ENCODE measurements at regions not wholly inside any gene's neighbourhood (a gene's known extent, or its start where the extent isn't known, plus 50 kb on each side); places are given as distances from the start of the nearest gene placed in this dataset.

DNA sequence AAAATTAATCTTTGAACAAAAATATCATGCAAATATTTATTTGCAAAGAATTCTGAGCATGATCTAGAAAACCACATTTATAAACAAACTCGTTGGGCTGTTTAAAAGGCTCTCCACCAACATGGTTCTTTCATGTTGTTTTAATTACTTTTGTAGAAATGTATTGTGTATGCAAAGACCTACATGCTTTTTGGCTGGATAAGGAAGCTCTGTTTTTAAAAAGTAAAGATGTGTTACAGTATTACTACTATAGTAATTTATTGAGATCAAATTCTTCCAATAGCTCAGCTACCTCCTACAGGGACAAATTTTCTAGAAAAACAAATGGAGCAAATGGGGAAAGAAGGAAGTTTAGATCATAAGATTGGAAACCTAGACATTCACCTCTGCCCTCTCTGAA is 177.5 kb upstream of the TTC29 start:
- Histone ChIP-seq H3K23me2 (ENCODE audit: low read depth, low read length) (no peaks in the 10 kb centered on the region), H3K79me1 (ENCODE audit: low read depth, low read length) (no peaks in the 10 kb centered on the region), H3K9me3 (ENCODE audit: insufficient read depth in 2 of 2, low read depth in 1 of 2, low read length in 1 of 2) (no peaks in the 10 kb centered on the region), H3K4ac (replicated peaks; ENCODE audit: insufficient read length, low read depth, low read length) (no peak overlapping the region), H3K14ac (ENCODE audit: insufficient read length) (no peak overlapping the region), H2AFZ (ENCODE audit: low read length) (no peak overlapping the region), H4K5ac (ENCODE audit: insufficient read length, low read depth, low read length) (no peak overlapping the region), H2BK20ac (ENCODE audit: low read length) (no peak overlapping the region), H3K23ac (ENCODE audit: insufficient read length) (no peak overlapping the region), H3K9ac (replicated peaks in 1 of 4; ENCODE audit: extremely low read depth in 1 of 4, low read depth in 3 of 4, low read length in 3 of 4) (no peak overlapping the region), H4K91ac (replicated peaks; ENCODE audit: insufficient read length, low read length) (no peak overlapping the region), H2BK5ac (ENCODE audit: low read depth, low read length) (no peak overlapping the region), H3K56ac (replicated peaks; ENCODE audit: insufficient read length, low read depth, low read length) (no peak overlapping the region), H4K20me1 (replicated peaks in 1 of 2; ENCODE audit: control insufficient read depth in 1 of 2, insufficient read depth in 2 of 2, low read length in 2 of 2) (no peaks in the 10 kb centered on the region), H2BK12ac (ENCODE audit: low read depth, low read length) (no peak overlapping the region), H3K18ac (ENCODE audit: extremely low read depth, low read length) (no peak overlapping the region), H2AK5ac (ENCODE audit: low read depth, low read length) (no peak overlapping the region), H3K4me2 (ENCODE audit: insufficient read depth in 1 of 2, low read depth in 2 of 2, low read length in 2 of 2) (no peak overlapping the region), H3K27ac (ENCODE audit: low read depth, low read length) (no peak overlapping the region), H2BK15ac (ENCODE audit: low read length) (no peak overlapping the region), H3K79me2 (ENCODE audit: control insufficient read depth in 1 of 2, insufficient read depth in 2 of 2, low read length in 2 of 2) (no peaks in the 10 kb centered on the region), H3K27me3 (replicated peaks in 1 of 4; ENCODE audit: control insufficient read depth in 3 of 4, extremely low read depth in 1 of 4, insufficient read depth in 3 of 4, low read length in 3 of 4) (no peaks in the 10 kb centered on the region), H3K4me1 (replicated peaks in 1 of 4; ENCODE audit: control insufficient read depth in 3 of 4, insufficient read depth in 4 of 4, low read length in 3 of 4) (no peaks in the 10 kb centered on the region), H2BK120ac (replicated peaks; ENCODE audit: low read depth, low read length) (no peak overlapping the region), H4K8ac (ENCODE audit: extremely low read depth, insufficient read depth, low read length) (no peak overlapping the region), H3K36me3 (ENCODE audit: control insufficient read depth in 2 of 4, insufficient read depth in 4 of 4, low read length in 3 of 4) (no peaks in the 10 kb centered on the region), H3K4me3 (ENCODE audit: extremely low read depth in 1 of 4, insufficient read depth in 2 of 4, low read depth in 3 of 4, low read length in 4 of 4) (no peak overlapping the region)
- no peak for TF ChIP-seq RFX5 (IDR thresholded peaks at IDR 0.05; ENCODE audit: borderline replicate concordance, low read depth, low read length)
- TF ChIP-seq TBP (IDR thresholded peaks at IDR 0.05; ENCODE audit: low read depth, low read length) = no peak
- TF ChIP-seq HDAC2 (IDR thresholded peaks at IDR 0.05; ENCODE audit: borderline replicate concordance in 1 of 2, low read depth in 2 of 2, low read length in 2 of 2) = no peak
- no peak for TF ChIP-seq GTF2F1 (IDR thresholded peaks at IDR 0.05; ENCODE audit: borderline replicate concordance, low read depth, low read length)
- no peak for TF ChIP-seq SAP30 (IDR thresholded peaks at IDR 0.05; ENCODE audit: insufficient read depth, insufficient replicate concordance, low read length)
- no peak for TF ChIP-seq TEAD4 (IDR thresholded peaks at IDR 0.05; ENCODE audit: low read depth, low read length)
- TF ChIP-seq ASH2L (IDR thresholded peaks at IDR 0.05; ENCODE audit: low read length) = no peak
- 95% methylated on average over 1 of the region's 1 CpG; no CpG with 5 or more reads in 1 of the 2 experiments for WGBS, 2 experiments (ENCODE audit: extremely low coverage in 1 of 2, insufficient coverage in 1 of 2, insufficient read length in 1 of 2, insufficient replicate concordance in 2 of 2, low coverage in 1 of 2, low lambda C conversion rate in 2 of 2, missing lambda C conversion rate in 1 of 2)
- ChIA-PET POLR2A (ENCODE audit: partially characterized antibody) (no interaction called here), CTCF (ENCODE audit: partially characterized antibody) (interaction anchor here (1.2 kb wide), 1 partner anchor 104 kb away, joined by 4 read pairs; no protein-coding TSS in a partner anchor)
- DNase-seq (ENCODE audit: low read depth in 1 of 2, low spot score in 2 of 2) = no peak
- FAIRE-seq = no peak
